GM10248 (cell line): ENCODE measurements at regions not wholly inside any gene's neighbourhood (a gene's known extent, or its start where the extent isn't known, plus 50 kb on each side); places are given as distances from the start of the nearest gene placed in this dataset.

ENCODE experiments used
- CTCF ChIA-PET: fragments of 300-600 bp; sonication (Branson Sonifier 250); formaldehyde crosslinking; extraction: SDS; loops from one replicate; lab custom pipeline; 2021; ENCODE audit warnings: antibody characterized with exemption; lab: Yijun Ruan, JAX
- POLR2A ChIA-PET: fragments of 350-650 bp; sonication (Branson Sonifier 250); formaldehyde crosslinking; extraction: SDS; loops from one replicate; lab custom pipeline; 2020; ENCODE audit warnings: antibody characterized with exemption; lab: Yijun Ruan, JAX
- DNase-seq: peaks from one replicate; pipeline ENCODE4 v3.0.0; 2012; ENCODE audit errors: extremely low spot score
- TF ChIP-seq, protein P1 (sequence below): IDR thresholded peaks from 2 replicates; pipeline ENCODE4 v1.5.1; 2012; ENCODE audit warnings: mild to moderate bottlenecking, low read depth; ENCODE audit errors: extremely low read depth, missing control alignments, control extremely low read depth

DNA sequence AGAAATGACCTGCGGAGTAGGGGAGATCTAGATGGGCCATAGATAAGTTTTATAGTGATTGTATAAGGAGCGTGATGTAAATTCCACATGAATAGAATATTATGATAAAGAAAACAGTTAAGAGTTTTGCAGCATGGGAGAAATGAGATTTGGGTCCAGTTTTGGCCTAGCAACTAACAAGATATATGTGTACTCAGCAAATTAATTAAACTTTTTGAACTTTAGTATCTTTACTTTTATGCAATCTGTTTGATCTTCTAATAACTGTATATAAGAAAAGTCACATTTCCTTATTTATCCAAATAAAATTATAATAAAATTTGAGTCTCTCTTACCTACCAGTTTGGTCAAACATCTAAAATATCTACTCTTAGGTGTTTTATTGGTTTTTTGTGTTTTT, 1011.8 kb upstream of the NCAM2 start:
- CTCF ChIA-PET: no interaction called here

GRCh38 chr21:19987671-19988070, 1010.5 kb upstream of the NCAM2 start:
- POLR2A ChIA-PET: no interaction called here
- CTCF ChIA-PET: no interaction called here

More for the DNA sequence above, 1011.8 kb upstream of the NCAM2 start:
- no peak for DNase-seq
- TF ChIP-seq, protein P1, sequence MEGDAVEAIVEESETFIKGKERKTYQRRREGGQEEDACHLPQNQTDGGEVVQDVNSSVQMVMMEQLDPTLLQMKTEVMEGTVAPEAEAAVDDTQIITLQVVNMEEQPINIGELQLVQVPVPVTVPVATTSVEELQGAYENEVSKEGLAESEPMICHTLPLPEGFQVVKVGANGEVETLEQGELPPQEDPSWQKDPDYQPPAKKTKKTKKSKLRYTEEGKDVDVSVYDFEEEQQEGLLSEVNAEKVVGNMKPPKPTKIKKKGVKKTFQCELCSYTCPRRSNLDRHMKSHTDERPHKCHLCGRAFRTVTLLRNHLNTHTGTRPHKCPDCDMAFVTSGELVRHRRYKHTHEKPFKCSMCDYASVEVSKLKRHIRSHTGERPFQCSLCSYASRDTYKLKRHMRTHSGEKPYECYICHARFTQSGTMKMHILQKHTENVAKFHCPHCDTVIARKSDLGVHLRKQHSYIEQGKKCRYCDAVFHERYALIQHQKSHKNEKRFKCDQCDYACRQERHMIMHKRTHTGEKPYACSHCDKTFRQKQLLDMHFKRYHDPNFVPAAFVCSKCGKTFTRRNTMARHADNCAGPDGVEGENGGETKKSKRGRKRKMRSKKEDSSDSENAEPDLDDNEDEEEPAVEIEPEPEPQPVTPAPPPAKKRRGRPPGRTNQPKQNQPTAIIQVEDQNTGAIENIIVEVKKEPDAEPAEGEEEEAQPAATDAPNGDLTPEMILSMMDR: no peak
- POLR2A ChIA-PET: no interaction called here

GRCh38 chr21:19992540-19992939, 1005.7 kb upstream of the NCAM2 start:
- POLR2A ChIA-PET: no interaction called here
- no peak for DNase-seq
- CTCF ChIA-PET: no interaction called here
- TF ChIP-seq, protein P1: no peak

More at GRCh38 chr21:19987671-19988070, 1010.5 kb upstream of the NCAM2 start:
- no peak for DNase-seq
- TF ChIP-seq, protein P1: no peak

DNA sequence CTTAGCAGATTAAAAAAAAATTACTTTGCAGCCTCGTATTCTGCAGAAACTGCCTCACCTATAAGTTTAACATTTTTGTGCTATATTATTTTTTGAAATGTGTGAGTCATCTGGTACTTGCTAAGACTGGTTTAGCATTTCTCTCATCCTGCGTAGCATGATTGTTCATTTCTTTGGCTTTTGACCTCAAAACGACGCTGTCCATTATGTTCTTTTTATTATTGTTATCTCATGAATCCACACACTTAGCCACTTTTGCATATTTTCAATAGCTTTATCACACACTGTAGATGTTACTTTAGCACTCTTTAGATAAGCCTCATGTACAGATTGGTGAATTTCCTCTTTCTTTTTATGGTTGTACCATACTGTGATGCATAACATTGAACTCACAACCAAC, 1004.9 kb upstream of the NCAM2 start:
- ChIA-PET POLR2A (no interaction called here), CTCF (no interaction called here)
- no peak for DNase-seq
- TF ChIP-seq, protein P1: no peak

DNA sequence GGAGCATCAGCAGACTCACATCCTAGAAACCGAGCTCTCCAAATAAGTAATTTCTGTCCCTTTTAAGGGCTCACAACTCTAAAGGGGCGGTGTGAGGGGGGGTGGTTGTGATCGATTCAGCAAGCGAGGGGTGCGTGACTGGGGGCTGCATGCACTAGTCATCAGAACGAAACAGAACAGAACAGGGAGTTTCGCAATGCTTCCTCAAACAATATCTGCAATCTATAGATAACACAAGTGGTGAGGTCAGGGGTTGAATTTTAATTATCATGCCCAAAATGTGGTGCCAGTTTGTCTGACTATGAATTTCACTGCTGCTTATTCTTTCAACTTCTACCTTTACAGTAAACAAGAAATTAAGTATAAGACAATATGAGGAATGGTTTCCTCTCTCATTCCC, 1003.0 kb upstream of the NCAM2 start:
- ChIA-PET CTCF (interaction anchor here (1.5 kb wide), 1 partner anchor 21 kb away, joined by 4 read pairs; no protein-coding TSS in a partner anchor), POLR2A (no interaction called here)
- DNase-seq: no peak
- TF ChIP-seq, protein P1: no peak

DNA sequence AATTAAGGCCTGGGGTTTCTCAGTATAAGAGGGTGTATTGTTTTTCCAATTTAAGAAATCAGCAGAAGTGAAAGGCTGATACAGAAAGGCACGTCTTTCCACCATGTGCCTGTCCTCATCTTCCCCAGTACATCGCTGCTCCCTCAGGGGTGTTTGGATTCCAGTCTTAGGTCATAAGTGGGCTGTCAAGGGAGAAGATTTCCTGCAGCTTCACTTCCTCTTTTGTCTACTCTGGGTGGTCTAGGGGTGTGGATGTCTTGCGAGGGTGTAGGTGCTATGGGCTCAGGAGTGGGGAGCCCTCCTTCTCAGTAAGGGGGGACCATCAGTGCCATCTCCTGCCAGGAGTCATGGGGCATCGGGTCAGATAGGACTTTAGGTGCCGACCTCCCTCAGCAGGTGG, 999.8 kb upstream of the NCAM2 start:
- POLR2A ChIA-PET: no interaction called here
- CTCF ChIA-PET: no interaction called here
- TF ChIP-seq, protein P1: no peak
- DNase-seq: no peak
